Smooth muscle cell of the brain vasculature (primary cell): ENCODE measurements at regions not wholly inside any gene's neighbourhood (a gene's known extent, or its start where the extent isn't known, plus 50 kb on each side); places are given as distances from the start of the nearest gene placed in this dataset.

ENCODE experiments used
- DNase-seq: peaks from one replicate; pipeline ENCODE4 v3.0.0-alpha.2; 2012; ENCODE audit warnings: low read depth, low spot score

DNA sequence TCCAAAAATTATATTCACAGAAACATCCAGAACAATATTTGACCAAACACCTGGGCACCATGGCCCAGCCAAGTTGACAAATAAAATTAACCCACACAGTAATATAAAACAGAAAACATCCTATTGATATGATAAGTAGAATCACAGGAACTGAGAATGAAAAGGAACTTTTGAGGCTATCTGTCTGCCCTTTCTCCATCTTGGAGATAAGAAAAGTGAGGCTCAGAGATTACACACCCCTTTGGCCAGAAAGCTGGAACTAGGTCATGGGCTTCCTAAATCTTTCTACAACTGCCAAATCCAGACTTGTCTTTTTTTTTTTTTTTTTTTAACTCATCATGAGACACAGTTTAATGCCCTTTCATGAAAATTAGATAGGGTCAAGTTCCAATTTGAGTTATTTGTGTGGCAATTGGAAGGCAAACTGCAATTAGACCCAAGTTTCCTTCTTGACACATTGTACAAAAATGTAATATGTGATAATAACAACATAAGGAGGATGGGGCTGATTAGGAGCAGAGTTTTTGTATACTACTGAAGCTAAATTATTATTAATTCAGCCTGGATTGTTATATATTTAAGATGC is 137.2 kb downstream of the RPL22L1 start:
- no peak for DNase-seq

DNA sequence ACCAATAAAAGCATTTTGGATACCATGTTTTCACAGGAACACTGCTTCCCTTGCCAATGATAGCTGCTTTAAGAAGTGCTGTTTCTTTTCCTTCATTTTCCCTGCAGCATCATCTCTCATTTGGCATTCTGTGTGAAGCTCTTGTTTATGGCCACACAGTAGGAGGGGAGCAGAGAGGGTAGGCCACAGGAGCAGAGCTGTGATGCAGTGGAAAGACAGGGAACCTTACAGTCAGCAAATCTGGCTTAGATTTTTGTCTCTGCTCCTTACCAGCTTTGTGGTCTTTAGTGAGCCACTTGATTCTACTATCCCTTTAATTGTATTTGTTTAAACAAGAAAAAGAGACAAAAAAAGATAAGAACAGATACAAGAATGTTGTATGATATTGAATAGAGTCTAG is 138.7 kb downstream of the RPL22L1 start:
- no peak for DNase-seq

DNA sequence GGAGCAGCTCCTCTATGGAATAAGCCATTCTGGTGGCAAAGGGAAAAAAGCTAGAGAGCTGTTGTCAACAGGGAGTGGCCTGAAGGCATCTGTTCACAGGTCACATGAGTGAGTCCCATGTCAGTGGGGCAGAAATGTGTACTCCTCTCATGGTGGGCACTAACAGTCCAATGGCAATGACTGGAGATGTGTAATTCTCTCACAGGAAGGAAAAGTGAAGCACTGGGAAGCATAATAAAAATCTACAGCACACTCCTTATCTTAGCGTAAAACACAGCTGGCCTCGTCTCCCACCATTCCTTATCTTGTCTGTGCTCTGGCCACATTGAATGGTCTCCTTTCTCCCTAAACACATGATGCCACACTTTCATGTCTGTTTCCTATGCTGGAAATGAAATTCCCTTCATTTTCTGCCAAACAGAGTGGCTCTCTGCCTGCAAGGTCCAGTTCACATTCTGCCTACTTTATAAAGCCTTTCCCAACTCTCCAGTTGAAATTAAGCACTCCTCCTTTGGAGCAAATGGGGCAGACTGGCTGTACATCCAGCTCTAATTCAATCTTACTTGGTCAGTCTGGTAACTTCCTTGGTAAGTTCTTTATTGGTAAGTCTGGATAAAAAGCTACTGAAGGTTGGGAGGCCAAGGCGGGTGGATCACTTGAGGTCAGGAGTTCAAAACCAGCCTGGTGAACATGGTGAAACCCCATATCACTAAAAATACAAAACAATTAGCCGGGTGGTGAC is 139.8 kb downstream of the RPL22L1 start:
- no peak for DNase-seq

DNA sequence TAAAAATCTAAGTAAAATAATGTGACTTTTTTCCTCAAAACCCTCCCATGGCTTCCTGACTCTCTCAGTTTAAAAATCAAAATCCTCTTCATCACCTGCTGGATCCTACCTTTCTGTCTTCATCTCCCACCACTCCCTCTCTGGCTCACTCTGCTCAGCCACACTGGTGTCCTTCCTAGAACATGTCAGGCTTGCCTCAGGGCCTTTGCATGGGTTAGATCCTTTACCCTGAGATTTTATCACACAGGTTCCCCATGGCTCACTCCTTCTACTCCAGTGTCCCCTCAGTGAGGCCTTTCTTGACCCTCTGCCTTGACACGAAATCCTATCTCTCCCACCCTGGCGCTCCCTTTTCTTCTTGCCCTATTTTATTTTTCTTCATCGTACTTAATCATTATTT is 141.8 kb downstream of the RPL22L1 start:
- DNase-seq, result no peak

DNA sequence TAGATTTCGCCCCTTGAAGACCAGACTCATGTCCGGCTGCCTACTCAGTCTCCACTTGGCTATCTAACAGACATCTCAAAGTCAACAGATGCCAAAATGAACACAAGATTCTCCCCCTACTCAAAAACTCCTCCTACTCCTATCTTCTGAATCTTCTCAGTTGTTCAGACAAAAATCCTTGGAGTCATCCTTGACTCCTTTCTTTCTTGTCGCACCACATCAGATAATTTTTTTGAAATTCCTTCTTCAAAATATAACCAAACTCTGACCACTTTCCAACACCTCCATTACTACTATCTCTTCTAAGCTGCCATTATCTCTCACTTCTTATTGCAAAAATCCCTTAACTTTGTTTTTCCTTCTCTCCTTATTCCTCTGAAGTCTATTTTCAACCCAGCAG is 141.9 kb upstream of the SLC7A14 start:
- DNase-seq, result no peak

DNA sequence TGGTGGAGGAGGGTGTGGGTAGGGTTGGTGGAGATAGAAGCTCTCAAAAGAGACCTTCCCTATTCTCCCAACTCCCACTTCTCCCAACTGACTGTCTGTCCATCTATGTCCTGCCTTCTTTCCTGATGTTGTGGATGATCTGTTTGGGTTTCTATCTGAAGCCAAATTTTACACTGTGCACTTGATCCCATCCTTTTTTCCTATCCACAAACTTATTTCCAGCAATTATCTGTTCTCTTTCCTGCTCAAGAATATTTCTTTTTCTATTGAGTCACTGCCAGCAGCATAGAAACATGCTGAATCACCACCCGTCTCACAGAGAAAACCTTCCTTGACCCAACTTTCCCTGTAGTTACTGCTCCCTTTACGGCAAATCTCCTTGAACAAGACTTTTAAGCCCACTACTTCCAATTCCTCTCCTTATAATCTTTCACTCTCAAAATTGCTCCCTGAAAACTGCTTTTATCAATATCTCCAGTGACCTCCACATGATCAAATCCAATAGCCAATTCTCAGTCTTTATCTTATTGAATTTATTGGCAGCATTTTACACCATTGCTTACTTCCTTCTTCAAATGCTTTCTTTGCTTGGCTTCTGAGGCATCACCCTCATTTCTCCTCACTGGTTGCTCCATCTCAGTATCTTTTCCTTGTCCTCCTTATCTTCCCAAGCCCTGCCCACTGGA is 141.2 kb upstream of the SLC7A14 start:
- DNase-seq, result no peak

DNA sequence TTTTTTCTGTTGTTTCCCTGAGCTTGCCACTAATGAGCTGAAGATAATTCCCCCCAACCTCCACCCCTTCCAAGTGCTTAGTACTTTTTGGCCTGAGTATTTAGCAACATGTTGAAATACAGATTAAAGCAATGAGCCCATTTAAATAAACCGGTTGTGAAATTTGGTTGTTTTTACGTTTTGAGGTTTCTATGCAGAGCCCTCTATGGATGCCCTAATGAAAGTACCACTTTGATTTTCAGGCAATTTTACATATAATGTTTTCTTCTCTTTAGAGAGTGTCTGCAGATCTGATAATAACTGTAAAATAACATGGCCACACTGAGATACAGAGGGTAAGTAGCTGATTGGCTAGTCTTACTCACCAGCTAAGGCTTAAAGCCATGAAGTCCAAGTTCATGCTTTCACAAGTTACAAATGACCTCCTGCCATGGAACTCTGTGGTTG is 139.4 kb upstream of the SLC7A14 start:
- no peak for DNase-seq

DNA sequence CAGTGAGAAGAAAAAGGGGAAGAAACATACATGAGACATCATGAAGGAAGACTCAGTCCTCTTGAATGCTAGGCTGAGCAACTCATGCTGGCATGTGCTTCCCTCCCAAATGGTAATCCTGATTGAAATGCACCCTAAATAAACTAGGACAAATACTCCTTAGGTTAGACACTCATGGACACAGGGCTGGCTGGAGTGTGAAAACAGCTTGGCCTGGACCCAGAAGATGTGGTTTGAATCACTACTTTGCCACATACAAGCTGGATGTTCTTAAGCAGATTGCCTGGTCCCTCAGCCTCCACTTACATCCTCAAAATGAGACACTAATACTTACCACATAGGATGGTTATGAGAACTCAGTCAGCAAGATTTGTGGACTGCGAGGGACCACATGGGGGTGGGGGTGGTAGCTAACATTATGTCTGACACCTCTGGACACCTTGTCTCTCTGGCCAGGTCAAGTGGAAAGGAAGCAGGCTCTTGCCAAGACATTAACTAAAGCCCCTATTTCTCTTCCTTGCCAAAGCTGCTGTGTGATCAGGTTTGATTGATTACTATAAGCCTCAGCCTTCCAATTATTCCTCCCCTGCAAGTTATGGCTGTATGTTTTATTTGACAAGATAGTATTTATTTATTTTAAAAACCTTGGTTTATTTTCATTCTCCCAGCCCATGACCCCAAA is 138.9 kb upstream of the SLC7A14 start:
- no peak for DNase-seq

DNA sequence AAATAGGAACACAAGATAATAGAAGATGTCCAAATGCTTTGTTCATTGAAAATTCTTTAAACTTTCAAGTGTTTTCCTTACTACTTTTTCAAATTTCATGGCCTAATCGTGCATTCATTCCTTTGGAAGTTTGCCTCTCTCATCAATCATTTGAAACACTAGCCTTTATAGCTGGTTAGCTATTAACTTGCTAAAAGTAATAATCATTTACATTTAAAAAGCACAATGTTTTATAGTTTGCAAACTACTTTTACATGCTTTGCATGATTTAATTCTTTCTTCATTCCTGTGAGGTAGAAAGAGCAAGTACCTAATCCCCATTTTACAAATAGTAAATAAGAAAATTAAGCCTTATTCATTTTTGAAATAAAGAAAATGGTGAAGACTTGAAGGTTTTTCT is 137.4 kb upstream of the SLC7A14 start:
- DNase-seq, result no peak

DNA sequence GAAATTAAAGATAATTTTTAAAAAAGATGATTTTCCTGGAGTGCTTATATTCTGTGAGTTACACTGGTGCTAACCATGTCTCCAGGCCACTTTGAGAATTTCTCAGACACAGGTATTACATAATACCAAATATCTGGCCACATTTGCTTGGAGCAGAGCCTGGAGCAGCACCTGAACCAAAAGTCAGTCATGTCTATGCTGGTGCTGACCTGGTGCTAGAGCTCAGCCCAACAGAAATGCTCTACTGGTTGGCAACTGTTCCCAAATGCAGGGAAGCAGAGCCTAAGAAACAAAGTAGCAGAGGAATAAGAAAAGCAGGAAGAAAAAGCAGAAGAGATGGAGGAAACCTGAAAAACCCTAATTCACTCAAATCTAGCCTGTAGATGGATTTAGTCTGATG is 135.7 kb upstream of the SLC7A14 start:
- DNase-seq, result no peak

DNA sequence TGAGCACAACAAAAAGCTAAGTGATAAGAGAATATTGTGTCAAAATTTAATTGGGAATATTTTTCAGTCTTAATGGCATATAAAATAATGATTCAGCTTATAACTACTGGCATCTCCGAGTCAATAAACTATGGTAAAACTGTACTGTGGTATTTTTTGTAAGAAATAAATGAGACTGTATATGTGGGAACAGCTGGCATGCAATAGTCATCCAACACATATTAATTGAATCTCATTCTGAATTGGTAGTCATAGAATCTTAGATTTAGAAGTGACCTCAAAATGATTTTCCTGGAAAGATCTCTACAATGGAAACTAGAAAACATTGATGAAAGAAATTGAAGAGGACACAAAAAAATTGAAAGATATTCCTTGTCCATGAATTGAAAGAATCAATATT is 133.4 kb upstream of the SLC7A14 start:
- no peak for DNase-seq

DNA sequence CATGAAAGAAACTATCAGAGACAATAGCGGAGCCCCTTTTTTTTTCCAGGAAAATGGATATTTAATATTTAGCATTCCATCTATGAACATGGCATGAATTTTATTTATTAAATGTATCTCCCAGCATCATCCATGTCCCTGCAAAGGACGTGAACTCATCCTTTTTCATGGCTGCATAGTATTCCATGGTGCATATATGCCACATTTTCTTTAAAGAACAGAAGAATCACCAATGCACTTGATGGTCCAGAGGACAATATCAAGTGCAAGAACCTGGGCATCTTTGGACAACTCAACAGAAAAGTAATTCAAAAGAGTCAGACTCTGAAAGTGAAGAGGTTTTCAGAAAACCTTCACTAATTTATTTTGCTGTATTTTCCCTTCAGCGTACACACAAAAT is 133.0 kb upstream of the SLC7A14 start:
- DNase-seq, result no peak

DNA sequence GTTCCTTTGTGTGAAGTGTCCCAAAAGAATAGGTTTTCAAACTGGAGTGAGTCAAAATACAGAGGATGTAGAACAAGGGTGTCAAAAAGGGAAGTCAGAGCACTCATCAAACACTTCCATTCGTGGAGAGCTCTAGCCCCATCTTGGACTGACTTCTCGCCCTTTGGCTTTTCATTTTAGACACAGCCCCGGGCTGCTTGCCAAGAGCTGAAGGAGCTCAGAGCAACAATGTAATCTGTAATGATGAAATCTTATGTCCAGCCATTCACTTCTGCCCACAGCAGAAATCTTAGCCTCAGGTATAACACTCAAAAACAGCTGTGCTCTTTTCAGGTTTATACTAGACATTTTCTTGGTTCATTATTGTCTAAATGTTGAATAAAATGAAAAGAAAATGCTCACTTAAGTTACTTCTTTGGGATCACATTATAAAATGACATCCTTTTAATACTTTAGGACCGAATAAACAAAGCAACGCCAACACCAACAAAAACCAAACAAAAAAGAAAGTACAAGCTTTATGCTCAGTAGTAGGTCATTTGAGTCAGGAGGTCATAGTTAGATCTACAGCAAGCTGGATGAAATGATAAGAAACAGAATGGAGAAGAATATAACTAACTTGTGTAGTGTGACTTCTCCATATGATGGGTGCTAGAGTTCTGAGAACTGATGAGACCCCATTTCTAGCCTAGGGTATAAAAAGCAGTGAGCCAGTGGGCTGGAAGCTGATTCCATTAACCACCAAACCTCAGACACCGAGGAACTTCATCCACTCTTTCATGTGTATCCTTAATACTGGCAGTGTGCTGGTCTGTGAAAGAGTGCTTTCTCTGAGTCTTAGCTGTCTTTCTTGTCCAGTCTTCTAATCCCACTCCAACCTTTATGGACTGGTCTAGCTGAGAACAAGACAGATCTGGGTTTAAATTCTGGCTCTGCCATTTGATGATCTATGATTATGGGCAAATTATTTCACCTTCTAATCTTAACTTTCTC is 131.8 kb upstream of the SLC7A14 start:
- DNase-seq, result no peak

DNA sequence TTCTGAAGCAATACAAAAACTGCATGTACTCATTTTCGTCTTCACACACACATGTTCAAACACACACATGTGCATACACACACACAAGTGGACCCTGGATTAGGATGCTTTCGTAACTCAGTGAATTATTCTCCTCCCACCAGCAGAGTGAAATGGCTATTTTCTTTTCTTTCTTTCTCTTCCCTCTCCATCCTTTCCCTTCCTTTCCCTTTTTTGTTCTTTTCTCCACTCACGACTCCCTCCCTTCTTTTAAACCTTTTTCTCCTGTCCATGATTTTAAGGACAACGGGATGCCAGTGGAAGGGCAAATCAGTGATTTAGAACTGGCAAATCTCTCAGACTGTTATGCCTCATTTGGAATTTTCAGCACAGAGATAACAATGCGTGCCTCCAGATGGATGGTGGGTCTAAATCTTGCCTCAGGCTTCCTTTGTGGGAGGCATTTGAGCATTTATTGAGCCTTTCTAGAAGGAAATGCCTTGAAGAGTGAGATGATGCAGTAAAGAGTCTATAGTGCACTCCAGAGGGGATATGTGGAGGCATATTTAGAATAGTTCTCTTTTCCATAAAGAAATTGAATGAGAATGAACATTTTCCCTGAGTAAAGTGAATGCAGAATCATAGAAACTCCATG is 130.4 kb upstream of the SLC7A14 start:
- DNase-seq, result no peak

DNA sequence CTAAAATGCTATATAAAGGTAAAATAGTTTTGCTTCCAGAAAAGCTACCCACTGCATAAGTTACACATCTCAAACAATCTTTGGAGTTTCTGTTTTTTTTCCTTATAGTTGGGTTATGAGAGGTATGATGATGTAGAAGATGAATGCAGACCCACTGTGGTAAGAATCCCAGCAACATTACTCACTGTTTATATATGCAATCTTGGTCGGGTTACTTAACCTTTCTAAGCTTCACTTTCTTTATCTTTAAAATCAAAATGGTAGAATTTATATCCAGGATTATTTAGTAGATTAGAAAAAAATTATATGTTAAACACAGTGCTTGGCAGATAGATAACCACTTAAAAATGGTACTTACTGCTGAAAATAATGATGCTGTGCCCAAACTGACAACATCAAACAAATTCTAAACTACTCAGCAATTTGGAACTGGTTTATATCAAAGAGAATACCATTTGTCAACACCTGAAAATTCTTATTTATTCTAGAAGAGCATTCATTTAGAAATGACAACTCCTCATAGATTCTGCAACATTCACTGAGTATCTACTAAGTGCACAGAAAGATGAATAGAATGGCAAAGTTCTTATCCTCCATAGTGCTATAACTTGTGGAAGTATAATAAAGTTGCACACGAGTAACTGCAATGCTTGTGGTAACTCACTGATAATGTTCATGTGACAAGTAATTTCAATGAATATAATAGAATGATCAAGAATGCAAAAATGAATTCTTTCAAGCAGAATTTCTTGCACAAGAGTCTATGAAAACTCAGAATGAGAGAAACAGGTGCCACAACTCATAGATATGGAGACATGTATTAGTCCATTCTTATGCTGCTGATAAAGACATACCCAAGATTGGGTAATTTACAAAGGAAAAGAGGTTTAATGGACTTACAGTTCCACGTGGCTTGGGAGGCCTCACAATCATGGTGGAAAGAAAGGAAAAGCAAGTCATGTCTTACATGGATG is 129.0 kb upstream of the SLC7A14 start:
- DNase-seq, result no peak

DNA sequence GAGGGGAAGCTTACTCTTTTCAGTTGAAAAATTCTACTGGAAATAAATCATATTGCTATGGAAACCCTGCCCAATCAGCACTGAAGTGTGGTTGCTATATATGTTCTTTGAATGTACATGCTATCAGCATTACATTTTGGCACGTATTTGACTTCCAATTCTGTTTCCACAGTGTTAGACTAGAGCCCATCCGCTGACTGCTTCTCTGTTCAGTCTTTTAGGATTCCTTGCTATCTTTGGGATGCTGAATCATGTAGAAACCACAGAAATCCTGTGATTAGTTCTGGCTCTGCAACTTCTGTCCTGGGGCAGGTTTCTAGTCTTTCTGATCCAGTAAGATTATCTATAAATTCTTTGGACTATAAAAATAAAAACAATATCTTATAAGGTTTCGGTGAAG is 128.2 kb upstream of the SLC7A14 start:
- DNase-seq, result no peak

DNA sequence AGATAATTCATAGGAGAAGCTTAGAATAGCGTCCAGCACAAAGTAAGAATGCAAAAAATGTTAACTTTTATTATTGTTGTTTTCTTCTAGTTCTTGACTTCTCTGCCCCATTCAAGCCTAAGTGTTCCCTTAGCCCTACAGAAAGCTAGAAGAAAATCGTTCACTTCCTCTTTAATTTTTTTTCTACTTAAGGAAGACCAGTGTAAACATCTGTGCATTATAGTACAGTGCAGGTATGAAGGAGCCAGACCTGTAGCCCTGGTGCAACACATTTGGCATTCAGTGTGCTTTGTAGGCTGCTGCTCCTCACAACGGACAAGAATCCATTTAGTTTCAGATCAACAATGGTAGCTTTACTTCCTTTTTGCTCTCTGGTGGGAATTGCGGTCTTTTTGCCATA is 127.8 kb upstream of the SLC7A14 start:
- DNase-seq, result no peak

DNA sequence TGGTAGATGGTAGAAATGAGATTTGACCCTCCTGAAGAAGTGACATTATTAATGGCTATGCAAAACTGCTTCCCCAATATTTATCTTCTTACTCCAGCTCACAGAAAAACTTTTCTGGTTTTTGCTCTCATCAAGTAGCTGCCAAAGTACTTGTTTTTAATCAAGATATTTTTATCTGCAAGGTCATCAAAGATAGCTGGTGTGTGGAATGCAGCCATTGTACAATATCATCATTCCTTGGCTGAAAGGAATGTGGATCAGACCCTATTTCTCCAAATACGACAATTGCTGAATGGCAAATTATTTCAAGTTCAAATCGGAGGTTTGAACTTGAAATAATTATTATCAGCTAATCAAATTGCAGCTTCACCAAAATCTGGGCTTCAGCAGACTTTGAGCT is 126.9 kb upstream of the SLC7A14 start:
- no peak for DNase-seq

DNA sequence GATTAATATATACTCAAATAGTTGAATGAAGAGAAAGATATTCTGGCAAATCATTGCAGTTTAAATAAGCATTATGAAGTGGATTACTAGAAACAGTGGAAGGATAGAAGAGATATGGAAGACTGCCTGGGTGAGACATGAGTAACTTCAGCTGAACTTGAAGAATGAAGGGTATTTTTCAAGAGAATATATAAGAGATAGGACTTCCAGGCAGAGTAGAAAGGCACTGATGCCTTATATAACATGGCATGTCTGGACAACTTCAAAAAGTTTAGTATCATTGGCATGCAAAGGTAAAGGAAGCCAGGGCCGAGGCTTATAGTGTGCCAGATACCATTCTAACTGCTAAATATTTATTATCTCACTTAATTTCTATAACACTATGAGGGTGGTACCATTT is 126.5 kb upstream of the SLC7A14 start:
- no peak for DNase-seq

DNA sequence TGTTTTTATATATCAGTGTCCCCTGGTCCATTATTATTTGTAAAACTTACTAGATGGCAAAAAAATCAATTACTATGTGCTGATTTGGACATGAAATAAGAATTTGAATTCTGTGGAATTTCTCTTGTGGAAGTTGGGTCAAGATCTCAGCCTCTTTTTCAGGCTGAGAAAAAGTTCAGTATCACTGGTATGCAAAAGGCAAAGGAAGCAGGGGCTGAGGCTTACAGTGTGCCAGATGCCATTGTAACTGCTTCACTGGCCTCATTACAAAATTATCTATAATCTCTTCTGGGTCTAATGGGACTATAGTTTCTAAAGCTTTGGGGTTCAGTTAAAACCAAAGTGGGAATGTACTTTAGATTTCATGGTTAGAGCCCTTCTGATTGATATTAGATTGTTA is 125.9 kb upstream of the SLC7A14 start:
- no peak for DNase-seq
